ENCODE measurements at regions not wholly inside any gene's neighbourhood (a gene's known extent, or its start where the extent isn't known, plus 50 kb on each side); places are given as distances from the start of the nearest gene placed in this dataset.
A peak's percentile ranks its signal among the peaks of the same experiment; 100 is the strongest.

- peak overlapping the region; percentile 66 to 68 for H3K4me2 ChIP-seq (ENCODE audit: insufficient read depth in 1 of 2, low read depth in 2 of 2, low read length in 2 of 2)
- H4K8ac ChIP-seq (ENCODE audit: extremely low read depth, insufficient read depth, low read length), result no peak overlapping the region
- H3K4me1 ChIP-seq (replicated peaks in 1 of 4; ENCODE audit: control insufficient read depth in 3 of 4, insufficient read depth in 4 of 4, low read length in 3 of 4), result no peaks in the 10 kb centered on the region; a peak in 2 of 7 replicates
- DNase-seq (ENCODE audit: low read depth in 1 of 2, low spot score in 2 of 2) (peak; percentile 49 to 74), FAIRE-seq (peak; percentile 77)
- H2BK5ac ChIP-seq (ENCODE audit: low read depth, low read length), result no peak overlapping the region
- ChIA-PET CTCF (ENCODE audit: partially characterized antibody) (interaction anchor here (0.7 to 4.9 kb wide), 56 partner anchors 9 to 607 kb away, joined by 3 to 74 read pairs (median 4); no protein-coding TSS in a partner anchor), POLR2A (ENCODE audit: partially characterized antibody) (interaction anchor here (1.0 kb wide), 1 partner anchor 41 kb away, joined by 3 read pairs; no protein-coding TSS in a partner anchor)
- WGBS, 2 experiments (ENCODE audit: extremely low coverage in 1 of 2, insufficient coverage in 1 of 2, insufficient read length in 1 of 2, insufficient replicate concordance in 2 of 2, low coverage in 1 of 2, low lambda C conversion rate in 2 of 2, missing lambda C conversion rate in 1 of 2), result 24% methylated on average over 27 of the region's 27 CpGs; no CpG with 5 or more reads in 1 of the 2 experiments
- H2AFZ ChIP-seq (ENCODE audit: low read length), result peak overlapping the region; percentile 82; the same call in 1 of the 2 replicates
- no peak overlapping the region for H3K56ac ChIP-seq (replicated peaks; ENCODE audit: insufficient read length, low read depth, low read length)
- no peak overlapping the region for H2BK20ac ChIP-seq (ENCODE audit: low read length)
- H3K4ac ChIP-seq (replicated peaks; ENCODE audit: insufficient read length, low read depth, low read length), result no peak overlapping the region
- no peak overlapping the region for H2BK12ac ChIP-seq (ENCODE audit: low read depth, low read length)
- H3K9ac ChIP-seq (replicated peaks in 1 of 4; ENCODE audit: extremely low read depth in 1 of 4, low read depth in 3 of 4, low read length in 3 of 4), result no peak overlapping the region
- no peak overlapping the region for H4K91ac ChIP-seq (replicated peaks; ENCODE audit: insufficient read length, low read length)
- H3K9me3 ChIP-seq (ENCODE audit: insufficient read depth in 2 of 2, low read depth in 1 of 2, low read length in 1 of 2), result no peaks in the 10 kb centered on the region
- H2BK120ac ChIP-seq (replicated peaks; ENCODE audit: low read depth, low read length), result no peak overlapping the region
- H3K23ac ChIP-seq (ENCODE audit: insufficient read length), result no peak overlapping the region
- no peaks in the 10 kb centered on the region for H3K36me3 ChIP-seq (ENCODE audit: control insufficient read depth in 2 of 4, insufficient read depth in 4 of 4, low read length in 3 of 4)
- H3K4me3 ChIP-seq (ENCODE audit: extremely low read depth in 1 of 4, insufficient read depth in 2 of 4, low read depth in 3 of 4, low read length in 4 of 4), result peak overlapping the region; percentile 24 to 54 (median 36); a peak in 7 of 8 replicates
- no peaks in the 10 kb centered on the region for H3K79me2 ChIP-seq (ENCODE audit: control insufficient read depth in 1 of 2, insufficient read depth in 2 of 2, low read length in 2 of 2)
- H3K27me3 ChIP-seq (replicated peaks in 1 of 4; ENCODE audit: control insufficient read depth in 3 of 4, extremely low read depth in 1 of 4, insufficient read depth in 3 of 4, low read length in 3 of 4), result no peaks in the 10 kb centered on the region
- H3K18ac ChIP-seq (ENCODE audit: extremely low read depth, low read length), result 0 out of 2 replicates have a peak overlapping the region, but pooled peaks have one; percentile 6
- no peak overlapping the region for H3K27ac ChIP-seq (ENCODE audit: low read depth, low read length)
- H2AK5ac ChIP-seq (ENCODE audit: low read depth, low read length), result no peak overlapping the region
- no peak overlapping the region for H2BK15ac ChIP-seq (ENCODE audit: low read length)
- no peaks in the 10 kb centered on the region for H4K20me1 ChIP-seq (replicated peaks in 1 of 2; ENCODE audit: control insufficient read depth in 1 of 2, insufficient read depth in 2 of 2, low read length in 2 of 2)
- H4K5ac ChIP-seq (ENCODE audit: insufficient read length, low read depth, low read length), result no peak overlapping the region
- no peak overlapping the region for H3K14ac ChIP-seq (ENCODE audit: insufficient read length)
- H3K79me1 ChIP-seq (ENCODE audit: low read depth, low read length), result no peaks in the 10 kb centered on the region
- H3K23me2 ChIP-seq (ENCODE audit: low read depth, low read length), result no peaks in the 10 kb centered on the region; the same call in 1 of the 2 replicates
- TF ChIP-seq E2F6 (IDR thresholded peaks at IDR 0.05), result peak; percentile 56
- TF ChIP-seq KDM4A (IDR thresholded peaks at IDR 0.05; ENCODE audit: low read depth, low read length, severe bottlenecking), result peak; percentile 45
- peak; percentile 81 for TF ChIP-seq CREB1 (IDR thresholded peaks at IDR 0.05)
- 0 out of 2 replicates have a peak, but pooled peaks have one; percentile 20 for TF ChIP-seq JUND (IDR thresholded peaks at IDR 0.05; ENCODE audit: low read length)
- 0 out of 3 replicates have a peak, but pooled peaks of 1 of the 2 experiments have one; percentile 9 for TF ChIP-seq EP300 (IDR thresholded peaks at IDR 0.05; ENCODE audit: borderline replicate concordance in 1 of 2, low read depth in 2 of 2, low read length in 2 of 2)
- peak; percentile 54 for TF ChIP-seq MAX (IDR thresholded peaks at IDR 0.05)
- TF ChIP-seq SP4 (IDR thresholded peaks at IDR 0.05; ENCODE audit: low read length), result 0 out of 2 replicates have a peak, but pooled peaks have one; percentile 45
- TF ChIP-seq HDAC6 (IDR thresholded peaks at IDR 0.05; ENCODE audit: low read depth, low read length), result no peak
- no peak for TF ChIP-seq NRF1 (IDR thresholded peaks at IDR 0.05; ENCODE audit: low read depth, low read length)
- TF ChIP-seq TEAD4 (IDR thresholded peaks at IDR 0.05; ENCODE audit: low read depth, low read length), result peak; percentile 16; the same call in 1 of the 2 replicates
- TF ChIP-seq RAD21 (IDR thresholded peaks at IDR 0.05 in 1 of 2, conservative IDR thresholded peaks at IDR 0.05 in 1 of 2; ENCODE audit: low read depth in 2 of 2, low read length in 2 of 2), result peak; percentile 91 to 92
Measured at GRCh38 chr7:34320926-34321661, 336.9 kb upstream of the NPSR1 start.

Data from H1 (cell line).